HG03469 (cell line): ENCODE measurements at regions not wholly inside any gene's neighbourhood (a gene's known extent, or its start where the extent isn't known, plus 50 kb on each side); places are given as distances from the start of the nearest gene placed in this dataset.
A peak's percentile ranks its signal among the peaks of the same experiment; 100 is the strongest.
"Not testable (repeated sequence)": the region's sequence is repeated elsewhere in the genome, so short reads cannot be mapped to it uniquely, and the experiment has no call there.

ENCODE experiments used
- ATAC-seq: cut with Tn5 transposase; IDR thresholded peaks from one replicate; pipeline ENCODE4 v1.9.1; 2021; ENCODE audit warnings: mild to moderate bottlenecking, moderate library complexity, moderate number of reproducible peaks; ENCODE audit not compliant: unreplicated experiment

DNA sequence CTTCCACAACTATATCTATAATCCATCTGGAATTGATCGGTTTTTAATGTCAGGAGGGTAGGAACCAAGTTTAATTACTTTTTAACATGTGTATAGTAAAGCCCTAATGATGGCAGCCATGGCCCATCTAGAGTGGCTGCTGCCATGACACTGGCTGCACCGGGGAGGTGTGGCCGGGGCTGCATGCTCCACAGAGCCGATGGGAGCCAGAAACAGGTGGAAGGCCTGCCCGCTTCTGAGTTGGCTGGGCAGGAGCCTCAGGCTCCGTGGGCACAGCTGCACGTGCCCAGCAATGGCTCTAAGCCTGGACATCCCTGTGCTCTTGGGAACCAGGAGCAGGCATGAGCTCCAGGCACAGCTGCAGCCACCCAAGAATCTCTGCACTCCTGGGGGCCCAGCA, 73.0 kb downstream of the GBP6 start:
- ATAC-seq, result no peak

GRCh38 chr1:89438301-89438700, 74.4 kb downstream of the GBP6 start:
- ATAC-seq, result not testable (repeated sequence)

DNA sequence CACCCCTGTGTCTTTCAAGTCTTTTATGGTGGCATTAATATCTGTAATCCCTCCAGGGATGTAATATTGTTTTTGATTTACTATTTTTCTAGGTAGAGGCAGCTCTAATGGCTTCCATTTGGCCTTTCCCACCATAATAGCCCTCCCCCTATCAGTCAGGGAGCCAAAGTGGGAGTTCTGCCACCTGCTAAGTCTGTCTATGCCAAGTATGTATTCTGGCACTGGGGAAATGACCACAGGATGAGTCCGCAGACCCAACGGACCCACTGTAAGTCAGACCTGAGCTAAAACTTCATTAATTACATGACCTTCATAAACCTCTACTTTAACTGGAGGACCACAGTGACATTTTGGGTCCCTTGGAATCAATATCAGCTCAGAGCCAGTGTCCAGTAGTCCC, 77.1 kb downstream of the GBP6 start:
- ATAC-seq, result no peak

DNA sequence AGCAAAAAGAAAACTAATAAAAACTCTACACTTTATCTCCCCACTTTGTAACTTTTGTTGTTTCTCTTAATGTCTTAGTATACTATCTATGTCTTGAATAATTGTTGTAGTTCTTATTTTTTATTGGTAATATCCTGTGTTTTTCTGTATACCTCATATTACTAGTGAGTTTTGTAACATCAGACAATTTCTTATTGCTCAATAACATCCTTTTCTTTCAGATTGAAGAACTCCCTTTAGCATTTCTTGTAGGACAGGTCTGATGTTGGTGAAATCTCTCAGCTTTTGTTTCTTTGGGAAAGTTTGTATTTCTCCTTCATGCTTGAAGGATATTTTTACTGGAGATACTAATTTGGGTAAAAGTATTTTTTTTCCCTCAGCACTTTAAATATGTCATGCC, 79.8 kb upstream of the LRRC8B start:
- ATAC-seq, result no peak

DNA sequence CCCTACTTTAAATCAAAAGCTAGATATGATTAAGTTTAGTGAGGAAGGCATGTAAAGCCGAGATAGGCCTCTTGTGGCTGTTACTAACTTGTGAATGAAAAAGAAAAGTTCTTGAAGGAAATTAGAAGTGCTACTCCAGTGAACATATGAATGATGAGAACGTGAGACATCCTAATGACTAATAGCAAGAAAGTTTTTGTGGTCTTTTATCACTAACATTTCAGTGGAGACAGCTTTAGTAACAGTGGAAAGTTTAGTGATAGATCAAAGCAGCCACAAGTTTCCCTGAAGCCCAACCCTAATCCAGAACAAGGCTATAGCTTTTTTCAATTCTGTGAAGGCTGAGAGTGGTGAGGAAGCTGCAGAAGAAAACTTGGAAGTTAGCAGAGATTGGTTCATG, 73.6 kb upstream of the LRRC8B start:
- peak; percentile 71 for ATAC-seq

DNA sequence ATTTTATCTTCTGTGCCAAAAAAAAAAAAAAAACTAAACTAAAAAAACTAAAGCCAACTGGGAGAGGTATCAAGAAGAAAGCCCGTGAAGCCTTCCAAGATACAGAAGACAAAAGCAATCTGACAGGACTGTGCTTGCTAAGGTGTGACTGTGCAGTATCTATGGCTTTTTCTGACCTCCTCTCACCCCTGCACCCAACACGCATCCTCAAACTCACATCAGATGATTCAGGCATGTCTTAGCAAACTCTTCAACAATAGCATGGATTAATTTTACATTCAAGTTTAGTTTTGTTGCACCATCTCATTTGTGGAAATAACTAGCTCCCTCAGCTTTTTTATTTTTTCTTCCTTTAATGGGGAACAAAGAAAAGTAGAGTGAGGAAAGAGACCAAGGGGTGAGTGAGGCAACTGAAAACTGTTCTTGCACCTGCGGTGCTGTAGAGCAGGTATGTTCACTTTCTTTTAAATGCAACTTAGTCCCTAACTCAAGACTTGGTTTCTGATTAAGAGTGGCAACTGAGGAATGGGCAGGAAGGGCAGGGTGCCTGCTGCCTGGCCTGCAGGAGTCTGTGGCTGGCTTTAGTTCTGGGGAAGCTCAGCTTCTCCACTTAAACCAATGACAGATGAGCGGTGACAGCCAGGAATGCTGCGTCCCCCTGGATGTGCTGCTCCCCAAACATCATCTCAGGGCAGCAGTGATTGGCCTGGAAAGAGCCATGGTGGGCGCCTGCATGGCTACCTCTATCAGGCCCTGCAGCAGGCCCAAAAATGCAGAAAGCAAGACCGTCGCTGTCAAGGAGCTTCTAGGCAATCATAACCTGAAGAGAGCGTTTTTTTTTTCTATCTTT, 71.3 kb upstream of the LRRC8B start:
- ATAC-seq, result no peak

- ATAC-seq, result no peak
These were observed 69.6 kb upstream of the LRRC8B start for GRCh38 chr1:89454845-89455521.

- no peak for ATAC-seq
These were observed 67.6 kb upstream of the LRRC8B start for GRCh38 chr1:89457046-89457445.

DNA sequence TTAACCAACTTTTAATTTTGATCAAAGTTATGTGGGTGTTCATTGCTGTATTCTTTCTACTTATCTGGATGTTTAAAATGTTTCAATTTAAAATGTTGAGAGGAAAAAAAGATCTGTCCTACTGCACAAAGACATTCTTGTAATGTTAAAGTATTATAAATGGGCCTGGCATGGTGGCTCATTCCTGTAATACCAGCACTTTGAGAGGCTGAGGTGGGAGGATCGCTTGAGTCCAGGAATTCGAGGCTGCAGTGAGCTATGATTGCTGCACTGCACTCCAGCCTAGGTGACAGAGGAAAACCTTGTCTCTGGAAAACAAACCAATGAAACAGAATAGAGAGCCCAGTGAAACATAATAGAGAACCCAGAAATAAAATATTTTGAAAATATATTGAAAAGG, 65.5 kb upstream of the LRRC8B start:
- ATAC-seq, result no peak

- no peak for ATAC-seq
These were observed 64.3 kb upstream of the LRRC8B start for GRCh38 chr1:89460325-89460724.

GRCh38 chr1:89462250-89462649, 62.4 kb upstream of the LRRC8B start:
- ATAC-seq, result no peak

GRCh38 chr1:89464008-89464407, 60.6 kb upstream of the LRRC8B start:
- ATAC-seq, result no peak

- ATAC-seq, result peak; percentile 66
These were observed 59.4 kb upstream of the LRRC8B start for GRCh38 chr1:89465201-89465600.

DNA sequence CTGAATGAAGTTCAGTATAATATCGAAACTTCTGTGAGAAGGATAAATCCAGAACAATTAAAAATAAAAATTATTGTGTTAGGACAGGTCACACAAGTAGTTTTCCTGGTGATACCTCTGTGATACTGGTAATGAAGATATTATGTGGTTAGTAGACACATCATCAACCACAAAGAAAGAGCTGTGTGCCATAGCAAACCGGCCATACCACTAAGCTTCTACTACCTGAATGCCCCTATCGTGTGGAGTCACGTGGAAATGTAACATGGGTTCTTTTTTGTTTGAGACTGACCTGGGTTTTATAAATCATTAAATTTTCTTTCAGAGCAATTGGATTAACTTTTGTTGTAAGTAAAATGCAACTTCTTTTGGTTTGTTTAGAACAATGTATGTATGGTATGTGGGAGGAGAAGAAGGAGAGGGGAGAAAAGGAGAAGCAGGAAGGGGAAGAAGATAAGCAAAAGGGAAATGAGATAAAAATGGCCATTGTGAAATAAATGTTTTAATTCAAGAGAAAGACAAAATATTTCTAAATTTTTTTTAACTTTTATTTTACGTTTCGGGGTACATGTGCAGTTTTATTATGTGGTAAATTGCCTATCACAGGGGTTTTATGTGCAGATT, 58.2 kb upstream of the LRRC8B start:
- ATAC-seq, result no peak

DNA sequence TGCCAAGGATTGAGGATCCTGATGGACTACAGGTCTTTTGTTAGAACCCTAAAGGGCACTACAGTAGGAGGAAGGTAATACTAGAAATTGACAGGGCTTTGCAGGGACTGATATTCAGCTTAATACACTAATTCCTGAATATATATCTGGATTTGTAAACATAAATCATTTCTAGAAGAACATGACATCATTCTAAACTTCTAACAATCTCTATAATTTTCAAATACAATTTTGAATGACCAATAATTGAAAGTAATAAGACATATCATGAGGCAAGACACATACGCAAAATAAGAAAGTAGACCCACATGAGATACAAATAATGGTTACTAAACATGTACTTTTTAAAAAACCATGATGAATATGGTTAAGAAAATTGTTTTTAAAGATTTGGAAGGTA, 52.4 kb upstream of the LRRC8B start:
- no peak for ATAC-seq

- no peak for ATAC-seq
These were observed 51.7 kb upstream of the LRRC8B start for GRCh38 chr1:89472886-89473417.
